CD4-positive, alpha-beta T cell (primary cell): ENCODE measurements at regions not wholly inside any gene's neighbourhood (a gene's known extent, or its start where the extent isn't known, plus 50 kb on each side); places are given as distances from the start of the nearest gene placed in this dataset.

Experiments
- ATAC-seq: fragments of 200-7000 bp; cut with Tn5 transposase; one replicate; pipeline ENCODE4 v1.10.0; 2022; ENCODE audit warnings: mild to moderate bottlenecking; ENCODE audit not compliant: poor library complexity
- CTCF ChIA-PET: fragments of 350-600 bp; sonication (Branson Sonifier 250); formaldehyde crosslinking; loops from one replicate; lab custom pipeline; 2021; ENCODE audit warnings: antibody characterized with exemption, inconsistent platforms; lab: Charles Lee
- POLR2A ChIA-PET: fragments of 350-600 bp; sonication (Branson Sonifier 250); formaldehyde crosslinking; loops from one replicate; lab custom pipeline; 2021; ENCODE audit warnings: antibody characterized with exemption, inconsistent platforms; lab: Charles Lee
- DNase-seq, 14 experiments: peaks; one replicate each; pipeline ENCODE4 v3.0.0-alpha.2; 2013 to 2020; ENCODE audit warnings: mixed read lengths in 2 of 14
- H3K27ac ChIP-seq, 2 donors: one replicate each; pipeline versions ENCODE4 v1.5.1 to v1.7.0; 2013; ENCODE audit warnings: low read length in 2 of 2, low read depth in 1 of 2, mild to moderate bottlenecking in 1 of 2
- H3K27me3 ChIP-seq, 2 experiments: 1 replicate in 1 of 2; 2 replicates in 1 of 2; pipeline versions ENCODE4 v1.6.1 to v1.7.0; 2013; ENCODE audit warnings: low read length in 2 of 2, control low read depth in 1 of 2, mild to moderate bottlenecking in 1 of 2, moderate library complexity in 1 of 2; ENCODE audit not compliant: insufficient read depth in 2 of 2, control insufficient read depth in 1 of 2
- H3K36me3 ChIP-seq: one replicate; pipeline ENCODE4 v1.6.1; 2013; ENCODE audit warnings: low read length, control low read depth; ENCODE audit not compliant: insufficient read depth
- H3K4me1 ChIP-seq: one replicate; pipeline ENCODE4 v1.6.1; 2013; ENCODE audit warnings: low read length, control low read depth; ENCODE audit not compliant: insufficient read depth
- H3K4me3 ChIP-seq: one replicate; pipeline ENCODE4 v1.5.1; 2013; ENCODE audit warnings: mild to moderate bottlenecking, low read length, moderate library complexity
- H3K9me3 ChIP-seq, 2 experiments: 1 replicate in 1 of 2; 2 replicates in 1 of 2; pipeline versions ENCODE4 v1.6.1 to v1.7.0; 2013; ENCODE audit warnings: low read length in 2 of 2, mild to moderate bottlenecking in 2 of 2, control low read depth in 1 of 2, moderate library complexity in 1 of 2; ENCODE audit not compliant: control insufficient read depth in 1 of 2, insufficient read depth in 1 of 2
- H3K27ac Mint-ChIP-seq: one replicate; pipeline ENCODE4 v1.8.0; 2020; ENCODE audit warnings: mixed read lengths
- H3K27me3 Mint-ChIP-seq: one replicate; pipeline ENCODE4 v1.8.0; 2021; ENCODE audit warnings: mixed read lengths
- H3K36me3 Mint-ChIP-seq: one replicate; pipeline ENCODE4 v1.8.0; 2021; ENCODE audit warnings: low read depth, mixed read lengths
- H3K4me1 Mint-ChIP-seq: one replicate; pipeline ENCODE4 v1.8.0; 2021; ENCODE audit warnings: low read depth, mixed read lengths
- H3K4me3 Mint-ChIP-seq: one replicate; pipeline ENCODE4 v1.8.0; 2020; ENCODE audit warnings: mild to moderate bottlenecking, mixed read lengths
- H3K9me3 Mint-ChIP-seq: one replicate; pipeline ENCODE4 v1.8.0; 2020; ENCODE audit warnings: mixed read lengths
- CTCF ChIP-seq: fragments of 200-600 bp; IDR thresholded peaks from one replicate; pipeline ENCODE4 v1.8.0; 2022; ENCODE audit warnings: antibody characterized with exemption, mild to moderate bottlenecking
- intact Hi-C, 2 experiments: fragments of 100-400 bp; cut with DNase I in 1 of 2; cut with micrococcal nuclease in 1 of 2; formaldehyde crosslinking; loops; one replicate each; pipeline versions ENCODE4 v1.15.1 to v1.9.0; 2023 to 2025; cut with DNase I, micrococcal nuclease

GRCh38 chr22:49642331-49642730 lies 185.3 kb downstream of the BRD1 start:
- H3K9me3 ChIP-seq = peaks cover 0 to 3% of the 10 kb centered on the region in 2 experiments
- Mint-ChIP-seq H3K4me1 (peaks cover 6% of the 10 kb centered on the region), H3K4me3 (no peak overlapping the region), H3K9me3 (no peaks in the 10 kb centered on the region), H3K27me3 (no peaks in the 10 kb centered on the region), H3K36me3 (no peaks in the 10 kb centered on the region), H3K27ac (no peak overlapping the region)
- no peak for TF ChIP-seq CTCF
- intact Hi-C loops = no loop called here
- no peaks in the 10 kb centered on the region for H3K27me3 ChIP-seq
- H3K4me3 ChIP-seq = no peak overlapping the region
- CTCF ChIA-PET = no interaction called here
- no peaks in the 10 kb centered on the region for H3K4me1 ChIP-seq
- POLR2A ChIA-PET = no interaction called here
- no peak for DNase-seq
- H3K36me3 ChIP-seq = no peaks in the 10 kb centered on the region
- no peak for ATAC-seq
- H3K27ac ChIP-seq = no peak overlapping the region

GRCh38 chr22:49641770-49642313 lies 185.8 kb downstream of the BRD1 start:
- Mint-ChIP-seq H3K27ac (no peak overlapping the region), H3K36me3 (no peaks in the 10 kb centered on the region)

DNA sequence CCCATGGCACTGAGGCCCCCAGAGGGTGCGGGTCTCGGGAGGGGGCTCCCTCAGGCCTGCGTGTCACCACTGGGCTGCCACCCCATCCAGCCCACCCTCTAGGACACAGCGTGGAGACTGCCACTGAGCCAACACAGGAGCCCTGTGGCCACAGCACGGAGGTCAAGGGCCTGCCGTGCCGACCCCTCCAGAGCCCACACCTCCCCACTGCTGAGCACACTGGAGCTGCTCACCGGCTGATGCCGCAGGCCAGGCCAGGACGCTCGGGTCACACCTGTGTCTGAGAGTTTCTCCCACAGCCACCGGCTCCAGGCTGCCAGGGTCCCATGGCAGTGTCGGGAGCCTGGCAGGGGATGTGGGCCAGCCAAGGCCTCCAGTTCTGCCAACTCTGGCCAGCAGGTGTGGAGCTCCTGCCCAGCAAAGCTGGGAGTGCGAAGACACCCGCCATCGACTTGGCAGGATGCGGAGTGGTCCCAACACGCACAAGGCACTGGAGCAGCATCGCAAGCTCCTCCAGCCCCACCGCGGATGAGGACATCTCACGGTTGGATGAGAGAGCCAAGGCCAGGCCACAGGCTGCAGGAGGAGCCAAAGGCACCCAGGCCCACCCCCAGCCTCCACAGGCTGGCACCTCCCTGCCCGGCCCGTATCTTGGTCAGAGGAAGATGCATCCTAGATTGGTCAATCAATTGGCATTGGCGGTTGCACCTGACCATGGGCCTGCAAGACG lies 187.1 kb downstream of the BRD1 start:
- Histone ChIP-seq H3K9me3 (no peaks in the 10 kb centered on the region), H3K27me3 (no peaks in the 10 kb centered on the region), H3K36me3 (no peaks in the 10 kb centered on the region), H3K4me1 (no peaks in the 10 kb centered on the region), H3K4me3 (no peak overlapping the region), H3K27ac (no peak overlapping the region)
- intact Hi-C loops = no loop called here
- DNase-seq (no peak), ATAC-seq (no peak)
- Mint-ChIP-seq H3K36me3 (no peaks in the 10 kb centered on the region), H3K27me3 (no peaks in the 10 kb centered on the region), H3K9me3 (no peaks in the 10 kb centered on the region), H3K4me1 (peaks cover 3% of the 10 kb centered on the region), H3K27ac (no peak overlapping the region), H3K4me3 (no peak overlapping the region)
- POLR2A ChIA-PET = no interaction called here
- CTCF ChIA-PET = no interaction called here
- no peak for TF ChIP-seq CTCF

More at GRCh38 chr22:49641770-49642313, 185.8 kb downstream of the BRD1 start:
- Histone ChIP-seq H3K4me1 (no peaks in the 10 kb centered on the region), H3K4me3 (no peak overlapping the region), H3K27me3 (no peaks in the 10 kb centered on the region), H3K9me3 (peaks cover 0 to 3% of the 10 kb centered on the region in 2 experiments), H3K36me3 (no peaks in the 10 kb centered on the region), H3K27ac (no peak overlapping the region)
- H3K4me3 Mint-ChIP-seq = no peak overlapping the region
- ATAC-seq (no peak), DNase-seq (no peak)
- TF ChIP-seq CTCF = no peak
- intact Hi-C loops = no loop called here
- ChIA-PET CTCF (no interaction called here), POLR2A (no interaction called here)
- H3K9me3 Mint-ChIP-seq = no peaks in the 10 kb centered on the region
- H3K4me1 Mint-ChIP-seq = peaks cover 3% of the 10 kb centered on the region
- no peaks in the 10 kb centered on the region for H3K27me3 Mint-ChIP-seq
